ENCODE measurements at regions not wholly inside any gene's neighbourhood (a gene's known extent, or its start where the extent isn't known, plus 50 kb on each side); places are given as distances from the start of the nearest gene placed in this dataset.

DNA sequence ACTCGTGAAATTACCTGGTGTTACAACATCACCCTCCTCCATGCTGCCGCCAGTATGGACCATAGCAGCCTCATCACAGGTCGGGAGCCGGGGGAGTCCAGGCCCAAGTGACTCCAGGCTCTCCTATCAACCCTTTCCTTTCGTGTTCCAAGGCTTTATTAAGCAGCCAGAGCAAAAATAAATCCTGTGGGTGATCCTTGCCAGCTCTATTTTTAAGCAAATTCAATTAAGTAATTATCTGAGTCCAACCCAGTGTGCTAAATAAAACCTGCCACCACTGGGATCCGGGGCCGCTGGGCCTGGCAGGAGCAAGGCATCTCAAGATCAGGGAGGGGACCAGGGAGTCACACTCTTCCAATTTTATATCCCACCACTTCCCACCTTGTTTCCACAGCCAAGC lies 80.7 kb upstream of the PRPS1 start:
- DNase-seq: no peak
- H3K9me3 Mint-ChIP-seq: no peaks in the 10 kb centered on the region

DNA sequence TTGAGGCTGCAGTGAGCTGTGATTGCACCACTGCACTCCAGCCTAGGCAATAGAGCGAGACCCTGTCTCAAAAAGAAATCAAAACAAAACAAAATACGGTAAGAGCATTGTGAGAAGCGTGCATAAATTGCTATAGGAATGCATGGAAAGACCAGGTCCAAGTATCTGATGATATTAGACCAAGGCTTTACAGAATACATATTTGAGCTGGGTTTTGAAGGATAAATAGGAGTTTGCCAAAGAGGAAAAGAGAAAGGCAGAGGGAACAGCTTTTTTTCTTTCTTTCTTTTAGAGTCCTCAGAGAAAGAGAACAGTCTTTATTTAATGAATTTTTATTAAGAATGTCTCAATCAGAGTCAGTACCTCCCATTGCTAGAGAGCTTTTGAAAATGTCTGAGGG lies 79.5 kb upstream of the PRPS1 start:
- H3K4me3 Mint-ChIP-seq: no peak overlapping the region
- DNase-seq: no peak
- no peaks in the 10 kb centered on the region for H3K9me3 Mint-ChIP-seq
- no peaks in the 10 kb centered on the region for H3K36me3 Mint-ChIP-seq
- H3K27ac Mint-ChIP-seq: no peak overlapping the region
- peaks cover 8% of the 10 kb centered on the region for H3K4me1 Mint-ChIP-seq
- no peaks in the 10 kb centered on the region for H3K27me3 Mint-ChIP-seq

More for the DNA sequence above, 80.7 kb upstream of the PRPS1 start:
- H3K36me3 Mint-ChIP-seq: no peaks in the 10 kb centered on the region
- no peak overlapping the region for H3K4me3 Mint-ChIP-seq
- H3K4me1 Mint-ChIP-seq: peaks cover 8% of the 10 kb centered on the region
- H3K27me3 Mint-ChIP-seq: no peaks in the 10 kb centered on the region
- no peak overlapping the region for H3K27ac Mint-ChIP-seq

DNA sequence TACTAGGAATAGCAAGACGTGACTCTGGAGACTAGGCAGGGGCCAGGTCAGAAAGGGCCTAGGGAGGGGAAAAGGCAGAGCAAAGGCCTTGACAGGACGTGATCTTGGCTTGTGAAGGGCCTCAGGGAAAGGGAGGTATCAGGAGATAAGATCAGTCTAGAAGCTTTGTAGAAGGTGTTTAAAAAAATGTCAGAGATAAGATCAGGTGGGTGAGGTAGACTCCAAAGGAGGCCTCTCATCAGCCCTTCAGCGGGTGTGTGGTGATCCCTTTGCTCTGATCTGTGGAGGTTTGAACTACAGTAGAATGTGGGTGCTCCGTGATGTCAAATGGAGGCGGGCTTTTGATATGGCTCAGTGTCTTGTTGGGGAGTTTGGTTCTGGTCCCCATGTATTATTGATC lies 78.8 kb upstream of the PRPS1 start:
- H3K9me3 Mint-ChIP-seq: no peaks in the 10 kb centered on the region
- no peaks in the 10 kb centered on the region for H3K36me3 Mint-ChIP-seq
- no peak overlapping the region for H3K4me3 Mint-ChIP-seq
- no peak overlapping the region for H3K27ac Mint-ChIP-seq
- no peak for DNase-seq
- no peaks in the 10 kb centered on the region for H3K27me3 Mint-ChIP-seq
- peaks cover 8% of the 10 kb centered on the region for H3K4me1 Mint-ChIP-seq

DNA sequence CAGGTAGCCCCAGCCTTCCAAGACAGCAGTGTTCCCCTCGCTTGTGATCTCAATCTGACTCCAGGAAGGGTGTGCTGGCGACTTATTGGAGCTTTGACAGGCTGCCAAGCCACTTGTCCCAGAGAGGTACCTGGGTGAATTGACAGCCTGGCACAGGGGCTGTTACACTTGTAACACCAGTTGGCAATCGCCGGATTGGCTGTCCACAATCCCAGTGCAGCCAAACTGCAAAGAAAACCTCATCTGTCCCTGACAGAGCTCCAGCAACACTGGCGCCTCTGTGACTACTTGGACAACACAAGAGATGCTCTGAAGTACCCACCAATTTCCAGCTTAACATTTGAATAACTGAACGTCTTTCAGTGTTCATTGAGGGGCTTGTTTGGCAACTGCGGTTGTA lies 76.8 kb upstream of the PRPS1 start:
- Mint-ChIP-seq H3K4me3 (no peak overlapping the region), H3K27me3 (no peaks in the 10 kb centered on the region), H3K27ac (no peak overlapping the region), H3K36me3 (no peaks in the 10 kb centered on the region), H3K4me1 (peaks cover 8% of the 10 kb centered on the region), H3K9me3 (no peaks in the 10 kb centered on the region)
- no peak for DNase-seq

DNA sequence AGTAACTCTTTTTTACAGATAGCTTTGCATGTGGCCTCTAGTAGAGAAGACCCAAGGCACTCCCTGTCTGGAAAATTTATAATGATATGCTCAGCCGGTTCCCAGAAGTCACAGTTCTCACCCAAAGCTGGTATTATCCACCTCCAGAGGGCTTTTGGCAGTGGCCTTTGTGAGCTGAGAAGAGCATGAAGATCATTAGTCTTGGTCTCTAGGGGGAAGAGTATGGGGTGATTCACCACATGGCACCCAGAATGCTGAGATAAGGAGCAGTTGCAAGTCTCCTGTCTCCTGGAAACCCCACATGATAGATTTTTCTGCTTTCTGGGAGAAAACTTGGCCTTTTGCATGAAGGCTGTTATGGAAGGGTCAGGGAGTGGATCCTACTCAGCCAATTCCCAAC lies 75.4 kb upstream of the PRPS1 start:
- H3K36me3 Mint-ChIP-seq: no peaks in the 10 kb centered on the region
- peaks cover 8% of the 10 kb centered on the region for H3K4me1 Mint-ChIP-seq
- H3K4me3 Mint-ChIP-seq: no peak overlapping the region
- no peaks in the 10 kb centered on the region for H3K9me3 Mint-ChIP-seq
- no peak for DNase-seq
- no peaks in the 10 kb centered on the region for H3K27me3 Mint-ChIP-seq
- no peak overlapping the region for H3K27ac Mint-ChIP-seq

DNA sequence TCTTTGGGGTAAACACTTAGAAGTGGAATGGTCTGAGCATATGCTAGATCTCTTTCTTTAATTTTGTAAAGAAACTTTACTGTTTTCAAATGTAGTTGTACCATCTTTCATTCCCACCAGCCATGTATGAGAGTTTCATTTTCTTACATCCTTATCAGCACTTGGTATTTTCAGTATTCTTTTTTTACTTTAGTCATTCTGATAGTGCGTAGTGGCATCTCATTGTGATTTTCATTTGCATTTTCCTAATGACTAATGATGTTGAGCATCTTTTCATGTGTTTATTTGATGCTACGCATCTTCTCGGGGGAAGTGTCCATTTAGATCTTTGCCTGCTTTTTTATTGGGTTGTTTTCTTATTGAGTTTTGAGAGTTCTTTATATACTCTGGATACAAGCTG lies 71.3 kb upstream of the PRPS1 start:
- no peak overlapping the region for H3K4me3 Mint-ChIP-seq
- no peak overlapping the region for H3K27ac Mint-ChIP-seq
- H3K27me3 Mint-ChIP-seq: no peaks in the 10 kb centered on the region
- no peaks in the 10 kb centered on the region for H3K4me1 Mint-ChIP-seq
- no peaks in the 10 kb centered on the region for H3K36me3 Mint-ChIP-seq
- no peak for DNase-seq
- no peaks in the 10 kb centered on the region for H3K9me3 Mint-ChIP-seq

DNA sequence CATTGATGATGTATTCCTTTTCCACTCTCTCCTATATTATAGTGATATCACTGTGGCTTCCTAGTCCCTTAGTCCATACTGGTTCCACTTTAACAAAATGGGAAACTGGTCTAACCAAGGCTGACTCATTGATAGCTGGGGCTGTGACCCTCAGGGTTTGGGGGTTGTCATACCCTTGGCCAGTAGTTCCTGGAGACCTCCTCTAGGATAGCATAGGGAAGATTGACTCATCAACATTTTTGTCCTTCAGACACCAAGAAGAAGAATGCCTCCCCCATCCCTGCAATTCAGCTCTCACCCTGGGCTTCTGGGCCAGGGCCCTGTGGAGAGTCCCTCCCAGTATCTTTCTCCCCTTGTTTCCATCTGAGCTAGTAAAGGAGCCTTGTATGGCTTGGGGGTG lies 68.8 kb upstream of the PRPS1 start:
- Mint-ChIP-seq H3K27me3 (no peaks in the 10 kb centered on the region), H3K36me3 (no peaks in the 10 kb centered on the region), H3K27ac (no peak overlapping the region)

DNA sequence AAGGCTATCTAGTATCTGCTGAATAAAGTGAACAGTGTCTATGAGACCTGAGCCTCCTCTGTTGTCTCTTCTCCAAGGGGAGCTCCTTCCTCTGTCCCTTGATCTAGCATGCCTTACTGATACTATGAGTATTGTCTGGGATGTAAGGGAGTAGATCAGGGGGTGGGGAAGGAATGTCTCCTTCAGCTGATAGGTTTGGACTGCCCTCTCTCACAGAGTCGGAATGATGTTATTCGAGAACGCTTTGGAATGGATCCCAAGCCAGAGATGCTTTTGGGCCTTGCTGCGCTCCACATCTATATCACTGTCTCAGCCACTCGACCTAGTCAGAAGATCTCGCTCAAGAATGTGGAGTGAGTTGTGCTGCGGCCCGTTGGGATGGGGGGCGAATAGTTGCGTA lies 68.3 kb upstream of the PRPS1 start:
- no peak overlapping the region for H3K27ac Mint-ChIP-seq
- no peaks in the 10 kb centered on the region for H3K9me3 Mint-ChIP-seq
- no peaks in the 10 kb centered on the region for H3K36me3 Mint-ChIP-seq
- no peaks in the 10 kb centered on the region for H3K27me3 Mint-ChIP-seq
- no peak overlapping the region for H3K4me3 Mint-ChIP-seq
- no peaks in the 10 kb centered on the region for H3K4me1 Mint-ChIP-seq
- DNase-seq: no peak

More for the DNA sequence above, 68.8 kb upstream of the PRPS1 start:
- H3K4me1 Mint-ChIP-seq: no peaks in the 10 kb centered on the region
- DNase-seq: no peak
- no peaks in the 10 kb centered on the region for H3K9me3 Mint-ChIP-seq
- H3K4me3 Mint-ChIP-seq: no peak overlapping the region

DNA sequence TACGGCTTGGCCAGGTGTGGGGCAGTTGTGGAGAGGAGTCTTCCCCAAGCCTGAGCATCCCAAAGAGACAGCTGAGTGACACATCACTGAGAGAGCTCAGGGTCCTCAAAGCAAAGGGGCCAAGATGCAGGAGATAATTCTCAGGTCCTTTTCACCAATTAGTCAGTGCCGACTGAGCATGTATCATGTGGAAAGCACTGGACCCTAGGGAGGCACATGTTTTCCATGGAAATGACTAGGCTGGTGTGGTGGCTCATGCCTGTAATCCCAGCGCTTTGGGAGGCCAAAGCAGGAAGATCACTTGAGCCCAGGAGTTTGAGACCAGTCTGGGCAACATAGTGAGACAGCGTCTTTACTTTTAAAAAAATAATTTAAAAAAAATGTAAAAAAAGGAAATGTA lies 67.3 kb upstream of the PRPS1 start:
- Mint-ChIP-seq H3K27me3 (peaks cover 3% of the 10 kb centered on the region), H3K36me3 (no peaks in the 10 kb centered on the region), H3K4me1 (no peaks in the 10 kb centered on the region), H3K9me3 (no peaks in the 10 kb centered on the region), H3K4me3 (no peak overlapping the region), H3K27ac (no peak overlapping the region)
- DNase-seq: no peak

DNA sequence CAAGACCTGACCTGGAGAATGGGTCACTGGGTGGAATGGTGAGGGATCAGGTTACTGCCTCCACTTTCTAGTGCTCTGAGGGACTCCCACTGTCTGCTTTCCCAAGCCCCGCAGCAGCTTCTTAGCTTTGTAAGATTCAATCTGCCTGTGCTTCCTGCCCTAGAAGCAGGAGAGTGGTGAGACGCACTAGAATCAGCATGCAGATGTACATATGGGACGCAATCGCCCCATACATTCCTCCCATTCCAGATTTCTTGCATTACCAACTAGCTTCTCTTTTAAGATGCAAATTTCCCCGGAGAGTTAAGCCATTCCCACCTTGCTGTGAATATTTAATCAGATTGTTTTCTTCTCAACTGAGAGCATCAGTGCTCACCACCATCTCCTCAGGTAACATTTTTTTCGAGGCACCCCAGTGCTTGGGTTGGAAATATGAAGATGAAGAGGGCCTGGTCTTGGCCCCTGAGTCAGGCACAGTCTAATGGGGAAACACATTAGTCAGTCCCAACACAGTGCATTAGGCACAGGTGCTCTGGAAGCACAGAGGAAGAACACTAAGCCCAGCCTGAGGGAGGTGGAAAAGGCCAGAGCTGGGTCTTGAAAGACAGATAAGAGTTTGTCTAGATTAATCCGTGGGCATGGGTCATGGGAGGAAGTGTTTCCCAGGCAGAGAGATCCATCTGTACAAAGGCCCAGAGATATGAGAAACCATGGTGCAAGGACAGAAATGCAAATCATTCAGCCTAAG lies 66.7 kb upstream of the PRPS1 start:
- Mint-ChIP-seq H3K4me1 (no peaks in the 10 kb centered on the region), H3K4me3 (no peak overlapping the region), H3K9me3 (no peaks in the 10 kb centered on the region), H3K36me3 (no peaks in the 10 kb centered on the region), H3K27ac (no peak overlapping the region), H3K27me3 (peaks cover 4% of the 10 kb centered on the region)
- no peak for DNase-seq

DNA sequence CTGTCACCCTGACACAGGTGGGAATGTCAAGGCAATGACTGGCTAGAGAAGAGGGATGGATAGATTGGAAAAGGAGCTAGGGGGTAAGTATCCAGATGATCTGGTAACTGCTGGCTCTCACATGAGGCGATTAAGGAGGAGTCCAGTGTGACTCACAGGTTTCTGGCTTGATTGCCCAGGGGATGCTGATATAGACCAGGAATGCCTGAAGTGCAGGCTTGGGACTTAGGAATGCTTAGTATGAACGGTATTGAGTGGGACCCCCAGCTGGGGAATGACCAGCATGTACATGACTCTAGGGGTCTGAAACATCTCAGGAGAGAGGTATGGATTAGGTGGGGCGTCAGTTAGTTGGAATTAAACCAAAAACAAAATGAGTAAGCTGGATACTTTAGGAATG lies 65.8 kb upstream of the PRPS1 start:
- no peak for DNase-seq
- Mint-ChIP-seq H3K27ac (no peak overlapping the region), H3K36me3 (no peaks in the 10 kb centered on the region), H3K9me3 (no peaks in the 10 kb centered on the region), H3K4me3 (no peak overlapping the region), H3K27me3 (peaks cover 4% of the 10 kb centered on the region), H3K4me1 (no peaks in the 10 kb centered on the region)

DNA sequence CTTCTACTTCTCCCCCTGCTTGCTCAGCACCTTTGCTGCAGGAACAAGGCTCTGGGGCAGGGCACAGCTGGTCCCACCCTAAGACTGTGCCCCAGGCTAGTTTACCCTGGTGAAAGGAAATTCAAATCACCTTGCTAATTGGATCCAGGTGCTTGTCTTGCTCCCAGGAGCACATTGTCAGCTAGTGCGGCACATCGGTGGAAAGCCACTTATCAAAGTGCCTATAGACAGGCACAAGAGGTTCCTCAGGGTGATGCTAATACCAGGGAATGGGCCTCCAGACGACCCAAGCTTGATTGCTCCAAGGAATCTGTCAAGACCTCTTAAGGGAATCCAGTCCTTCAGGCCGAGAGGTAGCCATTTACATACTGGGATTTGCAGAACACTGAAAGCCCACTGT lies 64.5 kb upstream of the PRPS1 start:
- no peak for DNase-seq
- H3K4me1 Mint-ChIP-seq: no peaks in the 10 kb centered on the region
- H3K9me3 Mint-ChIP-seq: no peaks in the 10 kb centered on the region
- H3K36me3 Mint-ChIP-seq: no peaks in the 10 kb centered on the region
- no peak overlapping the region for H3K27ac Mint-ChIP-seq
- H3K4me3 Mint-ChIP-seq: no peak overlapping the region
- H3K27me3 Mint-ChIP-seq: peaks cover 4% of the 10 kb centered on the region

DNA sequence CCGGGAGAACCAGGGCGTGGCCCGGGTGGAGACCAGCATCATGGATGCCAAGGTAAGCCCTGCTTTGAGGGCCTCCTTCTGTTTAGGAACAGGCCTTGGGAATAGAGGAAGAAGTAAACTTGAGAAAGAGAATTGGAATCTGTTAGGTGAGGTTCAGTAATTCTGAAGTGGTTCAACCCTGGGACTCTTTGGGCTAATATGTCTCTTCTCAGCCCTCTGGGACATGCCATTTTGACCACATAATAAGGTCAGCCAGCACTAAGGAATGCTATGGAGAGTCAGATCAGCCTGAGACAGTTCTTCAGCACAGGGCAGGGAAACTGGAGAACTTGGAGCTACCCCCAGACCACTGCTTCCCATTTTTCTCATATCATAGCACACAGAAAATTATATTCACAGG lies 63.3 kb upstream of the PRPS1 start:
- Mint-ChIP-seq H3K9me3 (no peaks in the 10 kb centered on the region), H3K36me3 (no peaks in the 10 kb centered on the region), H3K27me3 (peaks cover 4% of the 10 kb centered on the region), H3K4me1 (no peaks in the 10 kb centered on the region), H3K4me3 (no peak overlapping the region), H3K27ac (no peak overlapping the region)
- DNase-seq: no peak

DNA sequence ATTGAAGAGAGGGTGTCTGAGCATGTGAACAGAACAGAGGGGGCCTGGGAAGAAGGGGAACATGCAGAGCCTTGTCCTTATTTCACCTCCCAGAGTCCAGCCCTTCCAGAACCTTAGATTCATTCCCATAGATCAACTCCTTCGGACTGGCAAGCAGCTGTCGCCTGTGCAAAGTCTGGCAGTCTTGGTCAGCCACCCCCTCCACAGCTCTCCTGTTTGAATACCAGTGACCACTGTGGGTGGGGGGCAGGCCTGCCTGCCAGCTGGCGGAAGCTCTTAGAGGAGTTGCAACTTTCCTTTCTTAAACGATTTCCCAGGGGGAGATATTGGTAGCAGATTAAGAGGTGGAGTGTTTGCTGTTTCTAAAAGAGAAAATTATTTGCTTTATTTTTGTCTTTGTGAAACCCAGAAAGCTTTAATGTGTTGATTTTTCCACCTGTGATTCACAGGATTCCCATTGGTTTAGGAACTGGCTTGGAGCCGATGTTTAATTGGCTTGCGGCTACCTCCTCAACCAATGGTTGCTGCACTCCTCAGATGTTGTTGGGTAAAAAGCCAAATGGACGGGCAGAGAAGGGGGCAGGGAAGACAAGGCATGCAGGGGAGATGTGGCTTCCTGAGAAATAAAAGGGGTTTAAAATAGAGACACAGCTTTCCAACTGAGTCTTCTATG lies 62.2 kb upstream of the PRPS1 start:
- no peak for DNase-seq
- no peaks in the 10 kb centered on the region for H3K36me3 Mint-ChIP-seq
- H3K27me3 Mint-ChIP-seq: peaks cover 4% of the 10 kb centered on the region
- H3K9me3 Mint-ChIP-seq: no peaks in the 10 kb centered on the region
- H3K4me1 Mint-ChIP-seq: no peaks in the 10 kb centered on the region
- no peak overlapping the region for H3K27ac Mint-ChIP-seq
- no peak overlapping the region for H3K4me3 Mint-ChIP-seq

DNA sequence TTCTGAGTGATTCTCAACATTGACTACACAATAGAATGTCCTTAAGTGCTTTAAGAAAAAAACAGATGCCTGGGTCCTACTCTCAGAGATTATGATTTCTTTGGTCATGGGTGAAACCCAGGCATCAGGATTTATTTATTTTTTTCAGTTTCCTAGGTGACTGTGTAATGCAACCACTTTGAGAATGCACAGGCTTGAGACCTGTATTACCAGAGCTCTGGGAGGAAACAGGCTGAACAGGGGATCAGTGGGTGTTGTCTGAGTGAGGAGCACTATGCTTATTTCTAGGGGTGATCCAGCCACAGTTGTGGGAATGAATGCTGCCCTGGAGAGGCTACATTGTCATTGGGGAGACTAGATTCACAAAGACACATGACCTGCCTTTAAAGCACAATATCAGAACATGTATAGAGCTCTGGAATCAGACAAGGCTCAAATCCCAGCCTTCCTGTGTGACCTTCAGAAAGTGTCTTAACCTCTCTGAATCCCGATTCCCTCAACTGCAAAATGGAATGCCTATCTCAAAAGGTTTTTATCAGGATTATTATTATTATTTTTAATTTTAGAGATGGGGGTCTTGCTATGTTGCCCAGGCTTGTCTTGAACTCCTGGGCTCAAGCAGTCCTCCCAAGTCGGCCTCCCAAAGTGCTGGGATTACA lies 61.6 kb upstream of the PRPS1 start:
- Mint-ChIP-seq H3K9me3 (no peaks in the 10 kb centered on the region), H3K4me3 (no peak overlapping the region), H3K27me3 (peaks cover 4% of the 10 kb centered on the region)

DNA sequence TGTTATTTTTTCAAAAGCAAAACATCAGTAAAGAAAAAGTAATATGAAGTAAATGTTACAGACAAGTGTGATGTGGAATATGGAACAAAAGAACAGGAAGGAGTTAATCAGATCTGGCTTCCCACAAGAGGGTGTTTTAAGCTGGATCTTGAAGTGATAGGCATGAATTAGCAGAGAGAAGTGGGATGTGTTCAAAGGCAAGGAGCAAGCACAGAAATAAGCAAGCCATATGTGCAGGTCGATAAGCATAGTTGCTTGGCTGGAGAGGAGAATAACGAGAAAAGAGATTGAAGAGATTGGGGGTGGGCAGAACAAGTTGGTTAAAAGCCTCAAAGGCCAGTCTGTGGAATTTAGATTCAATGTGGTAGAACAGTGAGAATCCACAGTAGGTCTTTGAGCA lies 60.9 kb upstream of the PRPS1 start:
- no peaks in the 10 kb centered on the region for H3K36me3 Mint-ChIP-seq
- peaks cover 4% of the 10 kb centered on the region for H3K27me3 Mint-ChIP-seq
- DNase-seq: no peak

More for the DNA sequence above, 61.6 kb upstream of the PRPS1 start:
- Mint-ChIP-seq H3K27ac (no peak overlapping the region), H3K36me3 (no peaks in the 10 kb centered on the region), H3K4me1 (no peaks in the 10 kb centered on the region)
- DNase-seq: no peak

More for the DNA sequence above, 60.9 kb upstream of the PRPS1 start:
- H3K27ac Mint-ChIP-seq: no peak overlapping the region
- peaks cover 2% of the 10 kb centered on the region for H3K4me1 Mint-ChIP-seq
- no peak overlapping the region for H3K4me3 Mint-ChIP-seq
- no peaks in the 10 kb centered on the region for H3K9me3 Mint-ChIP-seq

Measured in activated naive CD8-positive, alpha-beta T cell treated with anti-CD3 and anti-CD28 coated beads for 36 hours (primary cell).